Activated CD8-positive, alpha-beta T cell treated with anti-CD3 and anti-CD28 coated beads for 36 hours (primary cell): ENCODE measurements at regions not wholly inside any gene's neighbourhood (a gene's known extent, or its start where the extent isn't known, plus 50 kb on each side); places are given as distances from the start of the nearest gene placed in this dataset.

Source experiments
- ATAC-seq: fragments of 200-7000 bp; cut with Tn5 transposase; one replicate; pipeline ENCODE4 v1.10.0; 2021; ENCODE audit warnings: mild to moderate bottlenecking, moderate library complexity
- CTCF ChIA-PET: fragments of 350-600 bp; sonication (Branson Sonifier 250); formaldehyde crosslinking; loops from one replicate; lab custom pipeline; 2021; ENCODE audit warnings: antibody characterized with exemption; lab: Charles Lee
- POLR2A ChIA-PET: fragments of 350-600 bp; sonication (Branson Sonifier 250); formaldehyde crosslinking; loops from one replicate; lab custom pipeline; 2021; ENCODE audit warnings: antibody characterized with exemption; lab: Charles Lee
- DNase-seq: peaks from one replicate; pipeline ENCODE4 v3.0.0-alpha.2; 2020
- H3K27ac Mint-ChIP-seq: one replicate; pipeline ENCODE4 v1.8.0; 2021; ENCODE audit warnings: mild to moderate bottlenecking, mixed read lengths
- H3K27me3 Mint-ChIP-seq: one replicate; pipeline ENCODE4 v1.8.0; 2021; ENCODE audit warnings: mixed read lengths
- H3K36me3 Mint-ChIP-seq: one replicate; pipeline ENCODE4 v1.8.0; 2021; ENCODE audit warnings: low read depth, mixed read lengths
- H3K4me1 Mint-ChIP-seq: one replicate; pipeline ENCODE4 v1.8.0; 2021; ENCODE audit warnings: low read depth, mixed read lengths
- H3K4me3 Mint-ChIP-seq: one replicate; pipeline ENCODE4 v1.8.0; 2021; ENCODE audit warnings: mild to moderate bottlenecking, moderate library complexity, mixed read lengths
- H3K9me3 Mint-ChIP-seq: one replicate; pipeline ENCODE4 v1.8.0; 2021; ENCODE audit warnings: mixed read lengths
- intact Hi-C: fragments of 100-400 bp; cut with micrococcal nuclease; formaldehyde crosslinking; loops from one replicate; pipeline ENCODE4 v1.10.0; 2022
- TF ChIP-seq, protein P1 (sequence below): fragments of 200-600 bp; IDR thresholded peaks from one replicate; pipeline ENCODE4 v1.8.0; 2022; ENCODE audit warnings: antibody characterized with exemption, mild to moderate bottlenecking

GRCh38 chr5:89020926-89021610 is 138.1 kb upstream of the MEF2C start:
- ATAC-seq, result no peak
- Mint-ChIP-seq H3K36me3 (no peaks in the 10 kb centered on the region), H3K9me3 (no peaks in the 10 kb centered on the region), H3K27me3 (no peaks in the 10 kb centered on the region), H3K4me1 (no peaks in the 10 kb centered on the region), H3K27ac (no peak overlapping the region), H3K4me3 (no peak overlapping the region)
- no peak for DNase-seq
- ChIA-PET CTCF (no interaction called here), POLR2A (no interaction called here)
- TF ChIP-seq, protein P1, sequence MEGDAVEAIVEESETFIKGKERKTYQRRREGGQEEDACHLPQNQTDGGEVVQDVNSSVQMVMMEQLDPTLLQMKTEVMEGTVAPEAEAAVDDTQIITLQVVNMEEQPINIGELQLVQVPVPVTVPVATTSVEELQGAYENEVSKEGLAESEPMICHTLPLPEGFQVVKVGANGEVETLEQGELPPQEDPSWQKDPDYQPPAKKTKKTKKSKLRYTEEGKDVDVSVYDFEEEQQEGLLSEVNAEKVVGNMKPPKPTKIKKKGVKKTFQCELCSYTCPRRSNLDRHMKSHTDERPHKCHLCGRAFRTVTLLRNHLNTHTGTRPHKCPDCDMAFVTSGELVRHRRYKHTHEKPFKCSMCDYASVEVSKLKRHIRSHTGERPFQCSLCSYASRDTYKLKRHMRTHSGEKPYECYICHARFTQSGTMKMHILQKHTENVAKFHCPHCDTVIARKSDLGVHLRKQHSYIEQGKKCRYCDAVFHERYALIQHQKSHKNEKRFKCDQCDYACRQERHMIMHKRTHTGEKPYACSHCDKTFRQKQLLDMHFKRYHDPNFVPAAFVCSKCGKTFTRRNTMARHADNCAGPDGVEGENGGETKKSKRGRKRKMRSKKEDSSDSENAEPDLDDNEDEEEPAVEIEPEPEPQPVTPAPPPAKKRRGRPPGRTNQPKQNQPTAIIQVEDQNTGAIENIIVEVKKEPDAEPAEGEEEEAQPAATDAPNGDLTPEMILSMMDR, result no peak
- intact Hi-C loops, result no loop called here

GRCh38 chr5:89016741-89017303 is 133.8 kb upstream of the MEF2C start:
- Mint-ChIP-seq H3K27ac (no peak overlapping the region), H3K9me3 (no peaks in the 10 kb centered on the region), H3K4me1 (no peaks in the 10 kb centered on the region), H3K27me3 (peaks cover 5% of the 10 kb centered on the region), H3K4me3 (no peak overlapping the region), H3K36me3 (no peaks in the 10 kb centered on the region)
- CTCF ChIA-PET, result no interaction called here
- intact Hi-C loops, result no loop called here
- TF ChIP-seq, protein P1, result no peak
- ATAC-seq (no peak), DNase-seq (no peak)
- POLR2A ChIA-PET, result interaction anchor here (0.5 kb wide), 1 partner anchor 1127 kb away, joined by 3 read pairs; no protein-coding TSS in a partner anchor

DNA sequence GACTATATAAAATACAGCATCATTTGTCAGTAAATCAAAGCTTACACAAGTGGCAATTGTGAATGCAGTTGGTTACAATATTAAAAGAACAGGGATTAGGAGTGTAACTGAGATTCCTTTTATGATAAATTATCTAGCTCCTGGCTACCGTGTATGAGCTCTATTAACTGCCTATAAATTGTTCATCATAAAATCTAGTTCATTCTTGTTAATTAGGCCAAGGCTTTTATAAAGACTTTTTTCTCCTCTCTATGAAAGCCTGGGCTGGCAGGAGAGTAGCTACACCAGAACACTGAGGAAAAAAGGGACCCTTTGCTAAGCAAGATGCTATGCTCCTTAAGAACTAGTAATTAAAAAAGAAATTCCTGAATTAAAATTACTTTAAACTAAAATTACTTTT is 132.4 kb upstream of the MEF2C start:
- Mint-ChIP-seq H3K4me3 (no peak overlapping the region), H3K27ac (no peak overlapping the region), H3K36me3 (no peaks in the 10 kb centered on the region), H3K9me3 (no peaks in the 10 kb centered on the region), H3K27me3 (peaks cover 5% of the 10 kb centered on the region), H3K4me1 (no peaks in the 10 kb centered on the region)
- ChIA-PET POLR2A (no interaction called here), CTCF (no interaction called here)
- DNase-seq, result no peak
- intact Hi-C loops, result no loop called here
- TF ChIP-seq, protein P1, result no peak
- ATAC-seq, result no peak

- Mint-ChIP-seq H3K4me1 (no peaks in the 10 kb centered on the region), H3K27ac (no peak overlapping the region), H3K9me3 (no peaks in the 10 kb centered on the region), H3K36me3 (no peaks in the 10 kb centered on the region), H3K4me3 (no peak overlapping the region), H3K27me3 (peaks cover 6% of the 10 kb centered on the region)
- ATAC-seq, result no peak
- no peak for DNase-seq
- intact Hi-C loops, result loop anchor here (5.0 kb wide), 1 partner anchor 275 kb away; no protein-coding TSS in a partner anchor
- ChIA-PET CTCF (no interaction called here), POLR2A (no interaction called here)
- TF ChIP-seq, protein P1, result no peak
These were observed 129.1 kb upstream of the MEF2C start for GRCh38 chr5:89011778-89012711.
